K562 (cell line): ENCODE measurements at regions not wholly inside any gene's neighbourhood (a gene's known extent, or its start where the extent isn't known, plus 50 kb on each side); places are given as distances from the start of the nearest gene placed in this dataset.

Source experiments
- ATAC-seq: fragments of 200-7000 bp; cut with Tn5 transposase; 3 replicates; pipeline ENCODE4 v1.9.1; 2020; ENCODE audit warnings: moderate library complexity
- BruUV-seq: library from RNA; stranded (reverse); fragments of 400-500 nt; replicated peaks from 2 replicates; lab custom pipeline; 2021; lab: Mats Ljungman, UMichigan
- CTCF ChIA-PET: fragments of 300-600 bp; formaldehyde crosslinking; extraction: SDS; loops from one replicate; lab custom pipeline; 2021; ENCODE audit warnings: low intra/inter-chr PET ratio; lab: Yijun Ruan, JAX
- POLR2A ChIA-PET: fragments of 300-600, 350-650 bp; sonication (Branson Sonifier 250); formaldehyde crosslinking; extraction: SDS; loops from one replicate; lab custom pipeline; 2021; ENCODE audit warnings: antibody characterized with exemption, inconsistent platforms; lab: Yijun Ruan, JAX
- DNase-seq, 4 experiments: peaks; one replicate each; pipeline versions ENCODE4 v3.0.0 to v3.0.0-alpha.2; 2011 to 2018; ENCODE audit warnings: low spot score in 3 of 4, mixed read lengths in 3 of 4; ENCODE audit errors: extremely low read depth in 1 of 4
- FAIRE-seq: peaks from 2 replicates; lab custom pipeline; 2011; peaks lifted over from hg19 to GRCh38; lab: Jason Lieb, UNC
- H2AFZ ChIP-seq: 2 replicates; pipeline ENCODE4 v1.6.0; 2011; ENCODE audit warnings: low read depth, low read length, control low read depth, inconsistent platforms
- H3K27ac ChIP-seq: fragments of 200-600 bp; 3 replicates; pipeline ENCODE4 v1.8.0; 2011; ENCODE audit warnings: low read depth, mild to moderate bottlenecking, control low read depth, inconsistent platforms, low read length, moderate library complexity, mixed read lengths; ENCODE audit errors: extremely low read depth
- H3K27me3 ChIP-seq, 2 experiments: fragments of 300-600 bp in 1 of 2; 2 replicates in 1 of 2; 3 replicates in 1 of 2; pipeline versions ENCODE4 v1.6.0 to v1.8.0; 2011; ENCODE audit warnings: inconsistent platforms in 2 of 2, low read length in 2 of 2, mild to moderate bottlenecking in 1 of 2, mixed read lengths in 1 of 2, moderate library complexity in 1 of 2; ENCODE audit not compliant: control insufficient read depth in 2 of 2, insufficient read depth in 2 of 2
- H3K36me3 ChIP-seq: fragments of 300-600 bp; 3 replicates; pipeline ENCODE4 v1.8.0; 2011; ENCODE audit warnings: mild to moderate bottlenecking, low read length, inconsistent platforms; ENCODE audit not compliant: control insufficient read depth, insufficient read depth
- H3K4me1 ChIP-seq, 2 experiments: fragments of 200-600 bp in 1 of 2; replicated peaks in 1 of 2; 2 replicates in 1 of 2; 3 replicates in 1 of 2; pipeline versions ENCODE4 v1.5.1 to v1.8.0; 2011; ENCODE audit warnings: inconsistent platforms in 2 of 2, low read length in 2 of 2, mild to moderate bottlenecking in 1 of 2, mixed read lengths in 1 of 2, moderate library complexity in 1 of 2; ENCODE audit not compliant: control insufficient read depth in 2 of 2, insufficient read depth in 2 of 2
- H3K4me2 ChIP-seq: 2 replicates; pipeline ENCODE4 v1.6.1; 2011; ENCODE audit warnings: low read length, control low read depth, inconsistent platforms, mixed read lengths; ENCODE audit not compliant: insufficient read depth
- H3K4me3 ChIP-seq: fragments of 200-600 bp; sonication (generic), shearing (Covaris generic); 2 replicates; pipeline ENCODE4 v1.5.1; 2016; ENCODE audit warnings: control low read depth, inconsistent platforms
- H3K79me2 ChIP-seq: fragments of 200-600 bp; 3 replicates; pipeline ENCODE4 v1.8.0; 2011; ENCODE audit warnings: low read length, inconsistent platforms; ENCODE audit not compliant: control insufficient read depth, insufficient read depth
- H3K9ac ChIP-seq, 2 experiments: 2 replicates each; pipeline versions ENCODE4 v1.6.0 to v1.6.1; 2011; ENCODE audit warnings: low read depth in 2 of 2, low read length in 2 of 2, control low read depth in 1 of 2, inconsistent platforms in 1 of 2, mild to moderate bottlenecking in 1 of 2, mixed read lengths in 1 of 2; ENCODE audit not compliant: insufficient read depth in 1 of 2
- H3K9me1 ChIP-seq: one replicate; pipeline ENCODE4 v1.6.0; 2011; ENCODE audit warnings: inconsistent platforms, mild to moderate bottlenecking, low read length, moderate library complexity; ENCODE audit not compliant: control insufficient read depth, insufficient read depth
- H3K9me3 ChIP-seq: replicated peaks from 2 replicates; pipeline ENCODE4 v1.5.1; 2011; ENCODE audit warnings: low read depth, low read length, inconsistent platforms; ENCODE audit not compliant: control insufficient read depth, insufficient read depth
- H4K20me1 ChIP-seq: replicated peaks from 2 replicates; pipeline ENCODE4 v1.6.1; 2011; ENCODE audit warnings: low read length, inconsistent platforms, mixed read lengths; ENCODE audit not compliant: control insufficient read depth, insufficient read depth
- CEBPG ChIP-seq, 3 experiments: fragments of 200-800 bp in 1 of 3; sonication (Bioruptor generic) in 1 of 3; sonication (generic) in 1 of 3; formaldehyde crosslinking in 1 of 3; IDR thresholded peaks in 2 of 3; conservative IDR thresholded peaks in 1 of 3; 2 replicates each; pipeline versions ENCODE4 v1.6.1 to v1.8.0; 2016 to 2022; ENCODE audit warnings: missing compliant biosample characterization in 2 of 3, missing genetic modification characterization in 2 of 3, mild to moderate bottlenecking in 1 of 3, missing genetic modification reagents in 1 of 3
- CREM ChIP-seq: IDR thresholded peaks from 2 replicates; pipeline ENCODE4 v1.6.1; 2014; ENCODE audit warnings: antibody characterized with exemption, low read depth
- ELF2 ChIP-seq: fragments of 250-450 bp; sonication (Bioruptor Pico); IDR thresholded peaks from 2 replicates; pipeline ENCODE4 v1.5.0; 2021; ENCODE audit warnings: mild to moderate bottlenecking
- HNRNPH1 ChIP-seq: fragments of 200-400 bp; formaldehyde crosslinking; optimal IDR thresholded peaks from 2 replicates; pipeline ENCODE3; 2017; ENCODE audit warnings: low read depth, mild to moderate bottlenecking, low read length, moderate library complexity
- MNT ChIP-seq, 2 experiments: fragments of 450-650 bp; conservative IDR thresholded peaks; 2 replicates each; pipeline ENCODE4 v1.6.1; 2017; ENCODE audit warnings: mild to moderate bottlenecking in 2 of 2, moderate library complexity in 2 of 2
- SMARCE1 ChIP-seq: fragments of 450-650 bp; IDR thresholded peaks from 2 replicates; pipeline ENCODE4 v1.7.1; 2016; ENCODE audit warnings: mild to moderate bottlenecking
- SREBF2 ChIP-seq: sonication (generic); formaldehyde crosslinking; IDR thresholded peaks from 2 replicates; pipeline ENCODE4 v1.4.0; 2020; ENCODE audit warnings: mild to moderate bottlenecking, missing genetic modification reagents
- TCF15 ChIP-seq: fragments of 250-450 bp; sonication (Bioruptor Pico); IDR thresholded peaks from 2 replicates; pipeline ENCODE4 v1.8.0; 2022; ENCODE audit warnings: moderate library complexity, mild to moderate bottlenecking, inconsistent platforms
- ZBTB1 ChIP-seq: sonication (generic); formaldehyde crosslinking; IDR thresholded peaks from 2 replicates; pipeline ENCODE4 v1.8.1; 2023; ENCODE audit warnings: missing genetic modification reagents, low read depth, mild to moderate bottlenecking, borderline replicate concordance
- ZBTB12 ChIP-seq: fragments of 250-450 bp; sonication (Bioruptor Pico); IDR thresholded peaks from 2 replicates; pipeline ENCODE4 v1.4.0; 2020
- ZNF174 ChIP-seq: fragments of 250-450 bp; sonication (Bioruptor Pico); IDR thresholded peaks from 2 replicates; pipeline ENCODE4 v1.4.0; 2020; ENCODE audit warnings: mild to moderate bottlenecking
- ZNF609 ChIP-seq: sonication (generic); formaldehyde crosslinking; IDR thresholded peaks from 2 replicates; pipeline ENCODE4 v1.8.1; 2023; ENCODE audit warnings: missing genetic modification reagents, mild to moderate bottlenecking, borderline replicate concordance
- WGBS: fragments of 100-300 bp; shearing (Covaris generic); methylation state at CpG from one replicate; pipeline ENCODE4 v1.1.6; 2016; ENCODE audit warnings: low coverage, mixed read lengths; ENCODE audit not compliant: insufficient coverage; ENCODE audit errors: missing lambda C conversion rate; 5-methylcytosine and 5-hydroxymethylcytosine counted together
- in situ Hi-C: fragments of 300-500 bp; cut with MboI; formaldehyde crosslinking; loops from 4 replicates; pipeline ENCODE4 v1.15.0; 2018; ENCODE audit warnings: inconsistent platforms, mixed read lengths
- intact Hi-C: fragments of 100-400 bp; cut with micrococcal nuclease; formaldehyde crosslinking; loops from 2 replicates; pipeline ENCODE4 v1.14.2; 2022

- FAIRE-seq (no peak), DNase-seq (no peak), ATAC-seq (no peak)
- no peaks in the 10 kb centered on the region for H3K9me1 ChIP-seq
- no peaks in the 10 kb centered on the region for H3K4me1 ChIP-seq
- in situ Hi-C loops (no loop called here), intact Hi-C loops (no loop called here)
- no peak overlapping the region for H2AFZ ChIP-seq
- H3K9ac ChIP-seq, result no peak overlapping the region
- no peaks in the 10 kb centered on the region for H3K9me3 ChIP-seq
- H4K20me1 ChIP-seq, result no peaks in the 10 kb centered on the region
- no peak overlapping the region for H3K4me3 ChIP-seq
- H3K79me2 ChIP-seq, result no peaks in the 10 kb centered on the region
- WGBS, result 0% methylated on average over 5 of the region's 5 CpGs
- H3K4me2 ChIP-seq, result no peak overlapping the region
- ChIA-PET CTCF (no interaction called here), POLR2A (no interaction called here)
- BruUV-seq, result no TSS peak
- H3K27ac ChIP-seq, result no peak overlapping the region
- no peaks in the 10 kb centered on the region for H3K36me3 ChIP-seq
- H3K27me3 ChIP-seq, result no peaks in the 10 kb centered on the region
- TF ChIP-seq ZBTB1 (CRISPR knock-in tag), result no peak
- TF ChIP-seq ZBTB12, result no peak
- no peak for TF ChIP-seq ZNF174
- TF ChIP-seq SREBF2 (CRISPR knock-in tag), result no peak
- no peak for TF ChIP-seq CEBPG (CRISPR knock-in tag; IDR thresholded peaks at IDR 0.05)
- no peak for TF ChIP-seq CEBPG (tag; conservative IDR thresholded peaks at IDR 0.05 in 1 of 2, IDR thresholded peaks at IDR 0.05 in 1 of 2)
- TF ChIP-seq HNRNPH1, result no peak
- TF ChIP-seq SMARCE1, result no peak
- no peak for TF ChIP-seq CREM
- no peak for TF ChIP-seq MNT (conservative IDR thresholded peaks at IDR 0.05)
- TF ChIP-seq TCF15, result no peak
- no peak for TF ChIP-seq ELF2 (CRISPR knock-in tag)
- TF ChIP-seq ZNF609, result no peak
Measured at GRCh38 chr4:62898115-62898514, 1511.1 kb downstream of the TECRL start.
